Activated B cell treated with CpG ODN at 0.5 μM for 24 hours (primary cell): ENCODE measurements at regions not wholly inside any gene's neighbourhood (a gene's known extent, or its start where the extent isn't known, plus 50 kb on each side); places are given as distances from the start of the nearest gene placed in this dataset.

Experiments
- ATAC-seq: fragments of 200-7000 bp; cut with Tn5 transposase; one replicate; pipeline ENCODE4 v1.10.0; 2021; ENCODE audit warnings: low read depth, mild to moderate bottlenecking, moderate library complexity
- CTCF ChIA-PET: fragments of 350-600 bp; sonication (Branson Sonifier 250); formaldehyde crosslinking; loops from one replicate; lab custom pipeline; 2021; ENCODE audit warnings: antibody characterized with exemption; lab: Charles Lee
- POLR2A ChIA-PET: fragments of 350-600 bp; sonication (Branson Sonifier 250); formaldehyde crosslinking; loops from one replicate; lab custom pipeline; 2021; ENCODE audit warnings: antibody characterized with exemption; lab: Charles Lee
- DNase-seq: peaks from one replicate; pipeline ENCODE4 v3.0.0; 2022
- H3K27ac Mint-ChIP-seq: one replicate; pipeline ENCODE4 v1.8.0; 2020; ENCODE audit warnings: mixed read lengths
- H3K27me3 Mint-ChIP-seq: one replicate; pipeline ENCODE4 v1.8.0; 2021; ENCODE audit warnings: mixed read lengths
- H3K36me3 Mint-ChIP-seq: one replicate; pipeline ENCODE4 v1.8.0; 2021; ENCODE audit warnings: low read depth, mixed read lengths
- H3K4me1 Mint-ChIP-seq: one replicate; pipeline ENCODE4 v1.8.0; 2021; ENCODE audit warnings: mixed read lengths
- H3K4me3 Mint-ChIP-seq: one replicate; pipeline ENCODE4 v1.8.0; 2020; ENCODE audit warnings: mild to moderate bottlenecking, mixed read lengths
- H3K9me3 Mint-ChIP-seq: one replicate; pipeline ENCODE4 v1.8.0; 2020; ENCODE audit warnings: mixed read lengths
- intact Hi-C: fragments of 100-400 bp; cut with micrococcal nuclease; formaldehyde crosslinking; loops from one replicate; pipeline ENCODE4 v1.15.1; 2024
- TF ChIP-seq, protein P1 (sequence below): fragments of 200-600 bp; IDR thresholded peaks from one replicate; pipeline ENCODE4 v1.8.0; 2022; ENCODE audit warnings: antibody characterized with exemption, mild to moderate bottlenecking

DNA sequence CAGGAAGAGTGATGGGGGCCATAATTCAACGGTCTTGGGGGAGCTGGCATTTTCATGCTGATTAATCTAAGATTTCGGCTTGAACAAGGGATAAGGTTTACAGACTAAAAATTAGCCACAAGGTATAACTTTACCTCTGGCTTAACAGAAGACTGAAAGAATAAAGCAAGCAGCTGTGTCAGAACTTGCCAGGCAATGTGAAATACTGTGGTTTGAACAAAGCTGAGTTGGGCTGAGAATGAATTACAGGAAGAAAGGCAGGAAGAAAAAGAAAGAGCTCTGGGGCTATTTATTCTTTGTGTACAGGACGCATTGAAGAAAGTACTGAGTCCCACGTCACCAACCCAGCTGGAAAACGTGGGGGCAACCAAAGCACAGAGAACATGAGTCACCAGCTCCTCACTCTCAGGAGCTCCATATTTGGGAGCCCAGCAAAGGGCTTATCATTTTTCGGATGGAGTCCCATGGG, 121.5 kb upstream of the NEDD9 start:
- CTCF ChIA-PET, result interaction anchor here (1.2 kb wide), 1 partner anchor 140 kb away, joined by 3 read pairs; no protein-coding TSS in a partner anchor

DNA sequence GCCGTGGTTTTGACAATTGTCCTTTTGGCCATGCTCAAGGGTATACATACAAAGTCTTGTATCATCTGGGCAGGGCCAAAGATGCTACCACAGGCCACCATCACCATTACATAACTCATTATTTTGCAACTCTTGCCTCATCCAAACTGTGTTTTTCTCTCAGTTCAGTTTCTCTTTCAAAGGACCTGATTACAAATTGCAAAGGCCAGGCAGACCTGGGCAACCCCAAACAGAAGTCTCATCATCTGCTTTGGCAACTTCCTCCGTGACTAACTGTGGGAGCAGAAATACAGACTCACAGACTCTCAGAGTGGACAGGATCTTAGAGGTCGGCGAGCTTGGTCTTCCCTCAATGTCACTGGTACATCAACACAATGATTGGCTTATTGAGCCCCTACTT, 117.8 kb upstream of the NEDD9 start:
- H3K4me1 Mint-ChIP-seq, result peaks cover 90% of the 10 kb centered on the region
- H3K27ac Mint-ChIP-seq, result peak overlapping the region; percentile 68
- no peak overlapping the region for H3K4me3 Mint-ChIP-seq
- H3K9me3 Mint-ChIP-seq, result no peaks in the 10 kb centered on the region
- H3K36me3 Mint-ChIP-seq, result peaks cover 66% of the 10 kb centered on the region
- TF ChIP-seq, protein P1, sequence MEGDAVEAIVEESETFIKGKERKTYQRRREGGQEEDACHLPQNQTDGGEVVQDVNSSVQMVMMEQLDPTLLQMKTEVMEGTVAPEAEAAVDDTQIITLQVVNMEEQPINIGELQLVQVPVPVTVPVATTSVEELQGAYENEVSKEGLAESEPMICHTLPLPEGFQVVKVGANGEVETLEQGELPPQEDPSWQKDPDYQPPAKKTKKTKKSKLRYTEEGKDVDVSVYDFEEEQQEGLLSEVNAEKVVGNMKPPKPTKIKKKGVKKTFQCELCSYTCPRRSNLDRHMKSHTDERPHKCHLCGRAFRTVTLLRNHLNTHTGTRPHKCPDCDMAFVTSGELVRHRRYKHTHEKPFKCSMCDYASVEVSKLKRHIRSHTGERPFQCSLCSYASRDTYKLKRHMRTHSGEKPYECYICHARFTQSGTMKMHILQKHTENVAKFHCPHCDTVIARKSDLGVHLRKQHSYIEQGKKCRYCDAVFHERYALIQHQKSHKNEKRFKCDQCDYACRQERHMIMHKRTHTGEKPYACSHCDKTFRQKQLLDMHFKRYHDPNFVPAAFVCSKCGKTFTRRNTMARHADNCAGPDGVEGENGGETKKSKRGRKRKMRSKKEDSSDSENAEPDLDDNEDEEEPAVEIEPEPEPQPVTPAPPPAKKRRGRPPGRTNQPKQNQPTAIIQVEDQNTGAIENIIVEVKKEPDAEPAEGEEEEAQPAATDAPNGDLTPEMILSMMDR, result no peak
- no peaks in the 10 kb centered on the region for H3K27me3 Mint-ChIP-seq
- CTCF ChIA-PET, result no interaction called here
- ATAC-seq (no peak), DNase-seq (no peak)
- intact Hi-C loops, result no loop called here
- POLR2A ChIA-PET, result interaction anchor here (0.9 kb wide), 1 partner anchor 16 kb away, joined by 3 read pairs; no protein-coding TSS in a partner anchor

More for the DNA sequence above, 121.5 kb upstream of the NEDD9 start:
- TF ChIP-seq, protein P1, result no peak
- POLR2A ChIA-PET, result interaction anchor here (0.9 to 2.2 kb wide), 6 partner anchors 10 to 140 kb away, joined by 3 to 6 read pairs (median 4); no protein-coding TSS in a partner anchor
- Mint-ChIP-seq H3K27me3 (no peaks in the 10 kb centered on the region), H3K4me1 (peaks cover 86% of the 10 kb centered on the region), H3K4me3 (peak overlapping the region; percentile 32), H3K36me3 (peaks cover 74% of the 10 kb centered on the region), H3K27ac (peak overlapping the region; percentile 86), H3K9me3 (no peaks in the 10 kb centered on the region)
- ATAC-seq (peak; percentile 66), DNase-seq (no peak)
- intact Hi-C loops, result loop anchor here (1.0 kb wide), 1 partner anchor 20 kb away; no protein-coding TSS in a partner anchor

GRCh38 chr6:11349880-11350279, 117.4 kb upstream of the NEDD9 start:
- Mint-ChIP-seq H3K27ac (peak overlapping the region; percentile 68), H3K27me3 (no peaks in the 10 kb centered on the region), H3K4me1 (peaks cover 91% of the 10 kb centered on the region), H3K36me3 (peaks cover 67% of the 10 kb centered on the region), H3K4me3 (no peak overlapping the region), H3K9me3 (no peaks in the 10 kb centered on the region)
- CTCF ChIA-PET, result no interaction called here
- no peak for DNase-seq
- POLR2A ChIA-PET, result interaction anchor here (0.9 kb wide), 1 partner anchor 16 kb away, joined by 3 read pairs; no protein-coding TSS in a partner anchor
- no peak for ATAC-seq
- intact Hi-C loops, result no loop called here
- TF ChIP-seq, protein P1, result no peak

DNA sequence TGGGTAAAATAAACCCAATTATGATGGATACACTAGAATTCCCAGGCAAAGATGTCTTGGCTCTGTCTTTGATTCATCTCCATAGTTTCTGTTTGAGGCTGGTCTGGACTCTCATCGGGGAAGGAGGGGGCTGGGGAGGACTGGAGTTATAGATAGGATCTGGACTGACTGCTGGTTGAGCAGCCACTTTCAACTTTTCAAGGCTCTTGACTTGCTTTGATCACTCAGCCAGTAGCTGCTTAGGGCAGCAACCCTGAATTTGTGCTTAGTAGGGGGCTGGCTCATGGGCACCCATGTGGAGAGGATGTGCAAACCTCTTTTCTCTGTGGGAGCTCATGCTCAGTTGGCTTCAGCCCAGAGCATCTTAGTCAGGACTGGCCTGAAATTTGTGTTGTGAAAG, 114.0 kb upstream of the NEDD9 start:
- CTCF ChIA-PET, result interaction anchor here (0.9 to 1.0 kb wide), 2 partner anchors 146 to 149 kb away, joined by 3 to 5 read pairs; no protein-coding TSS in a partner anchor
- Mint-ChIP-seq H3K9me3 (no peaks in the 10 kb centered on the region), H3K4me1 (peaks cover 92% of the 10 kb centered on the region), H3K27ac (peak overlapping the region; percentile 74), H3K27me3 (no peaks in the 10 kb centered on the region), H3K36me3 (peaks cover 56% of the 10 kb centered on the region), H3K4me3 (no peak overlapping the region)
- intact Hi-C loops, result loop anchor here (2.0 kb wide), 1 partner anchor 16 kb away; no protein-coding TSS in a partner anchor
- POLR2A ChIA-PET, result interaction anchor here (0.9 to 1.8 kb wide), 5 partner anchors 15 to 113 kb away, joined by 3 to 8 read pairs (median 6); no protein-coding TSS in a partner anchor
- TF ChIP-seq, protein P1, result no peak
- no peak for DNase-seq
- ATAC-seq, result peak; percentile 88

GRCh38 chr6:11345536-11345935, 113.1 kb upstream of the NEDD9 start:
- H3K4me1 Mint-ChIP-seq, result peaks cover 90% of the 10 kb centered on the region
- intact Hi-C loops, result no loop called here
- no peak for DNase-seq
- no peak for ATAC-seq
- TF ChIP-seq, protein P1, result no peak
- H3K27ac Mint-ChIP-seq, result peak overlapping the region; percentile 74
- H3K9me3 Mint-ChIP-seq, result no peaks in the 10 kb centered on the region
- POLR2A ChIA-PET, result interaction anchor here (0.6 to 1.8 kb wide), 4 partner anchors 13 to 114 kb away, joined by 3 to 8 read pairs (median 6); no protein-coding TSS in a partner anchor
- peaks cover 55% of the 10 kb centered on the region for H3K36me3 Mint-ChIP-seq
- H3K4me3 Mint-ChIP-seq, result no peak overlapping the region
- H3K27me3 Mint-ChIP-seq, result no peaks in the 10 kb centered on the region
- CTCF ChIA-PET, result no interaction called here
